ENCODE measurements at regions not wholly inside any gene's neighbourhood (a gene's known extent, or its start where the extent isn't known, plus 50 kb on each side); places are given as distances from the start of the nearest gene placed in this dataset.

GRCh38 chr7:49700841-49701240 is 72.6 kb upstream of the VWC2 start:
- Histone ChIP-seq H3K9me2 (ENCODE audit: insufficient read depth) (no peaks in the 10 kb centered on the region), H3K4me1 (ENCODE audit: control insufficient read depth in 1 of 2, insufficient read depth in 2 of 2, low read length in 2 of 2) (no peaks in the 10 kb centered on the region), H3K9ac (ENCODE audit: low read length) (no peak overlapping the region), H3K27ac (ENCODE audit: low read depth, low read length) (no peak overlapping the region), H4K20me1 (ENCODE audit: insufficient read depth) (no peaks in the 10 kb centered on the region), H2AFZ (ENCODE audit: low read depth, low read length, poor library complexity, severe bottlenecking) (no peak overlapping the region), H3K9me3 (ENCODE audit: control insufficient read depth in 1 of 2, insufficient read depth in 1 of 2, low read depth in 1 of 2, low read length in 2 of 2) (peaks cover 3 to 13% of the 10 kb centered on the region in 2 experiments; a peak in 2 of 4 replicates), H3K79me2 (ENCODE audit: insufficient read depth, low read length) (no peaks in the 10 kb centered on the region), H3K36me3 (ENCODE audit: control insufficient read depth in 1 of 2, insufficient read depth in 2 of 2, low read length in 2 of 2) (no peaks in the 10 kb centered on the region), H3K4me3 (replicated peaks in 1 of 2; ENCODE audit: low read depth in 1 of 2, low read length in 2 of 2) (no peak overlapping the region), H3K4me2 (ENCODE audit: low read length) (no peak overlapping the region), H3K27me3 (ENCODE audit: insufficient read depth, low read length) (no peaks in the 10 kb centered on the region)
- TF ChIP-seq EGR1 (IDR thresholded peaks at IDR 0.05; ENCODE audit: low read depth), result no peak
- no peak for TF ChIP-seq JUND (IDR thresholded peaks at IDR 0.05)
- no peak for TF ChIP-seq TCF7L2 (IDR thresholded peaks at IDR 0.05; ENCODE audit: borderline replicate concordance, extremely low read depth, insufficient read depth, insufficient read length)
- TF ChIP-seq CBX3 (IDR thresholded peaks at IDR 0.05; ENCODE audit: low read depth), result no peak
- no peak for TF ChIP-seq REST (IDR thresholded peaks at IDR 0.05; ENCODE audit: low read depth)
- TF ChIP-seq ZNF274 (IDR thresholded peaks at IDR 0.05; ENCODE audit: low read depth, low read length), result no peak
- TF ChIP-seq SIN3A (IDR thresholded peaks at IDR 0.05; ENCODE audit: low read depth), result no peak
- ChIA-PET CTCF (no interaction called here), RAD21 (ENCODE audit: low non-redundant PET in 1 of 2, low total read pairs in 2 of 2, uncharacterized antibody in 2 of 2, unreplicated experiment in 2 of 2) (no interaction called here), POLR2A (no interaction called here)
- intact Hi-C loops (cut with micrococcal nuclease), result no loop called here
- DNase-seq (ENCODE audit: low read depth, low spot score), result no peak
- BruUV-seq (replicated peaks), result no TSS peak
- no peak for ATAC-seq

GRCh38 chr7:49702099-49702498 is 71.3 kb upstream of the VWC2 start:
- Histone ChIP-seq H3K4me3 (replicated peaks in 1 of 2; ENCODE audit: low read depth in 1 of 2, low read length in 2 of 2) (no peak overlapping the region), H3K9me3 (ENCODE audit: control insufficient read depth in 1 of 2, insufficient read depth in 1 of 2, low read depth in 1 of 2, low read length in 2 of 2) (peaks cover 3 to 20% of the 10 kb centered on the region in 2 experiments; a peak in 2 of 4 replicates), H3K9me2 (ENCODE audit: insufficient read depth) (no peaks in the 10 kb centered on the region), H3K27me3 (ENCODE audit: insufficient read depth, low read length) (no peaks in the 10 kb centered on the region), H4K20me1 (ENCODE audit: insufficient read depth) (no peaks in the 10 kb centered on the region), H3K4me2 (ENCODE audit: low read length) (no peak overlapping the region), H2AFZ (ENCODE audit: low read depth, low read length, poor library complexity, severe bottlenecking) (no peak overlapping the region), H3K9ac (ENCODE audit: low read length) (no peak overlapping the region), H3K36me3 (ENCODE audit: control insufficient read depth in 1 of 2, insufficient read depth in 2 of 2, low read length in 2 of 2) (no peaks in the 10 kb centered on the region), H3K79me2 (ENCODE audit: insufficient read depth, low read length) (no peaks in the 10 kb centered on the region), H3K27ac (ENCODE audit: low read depth, low read length) (no peak overlapping the region), H3K4me1 (ENCODE audit: control insufficient read depth in 1 of 2, insufficient read depth in 2 of 2, low read length in 2 of 2) (no peaks in the 10 kb centered on the region)
- intact Hi-C loops (cut with micrococcal nuclease), result no loop called here
- ChIA-PET CTCF (no interaction called here), RAD21 (ENCODE audit: low non-redundant PET in 1 of 2, low total read pairs in 2 of 2, uncharacterized antibody in 2 of 2, unreplicated experiment in 2 of 2) (no interaction called here), POLR2A (no interaction called here)
- ATAC-seq (no peak), DNase-seq (ENCODE audit: low read depth, low spot score) (no peak)
- BruUV-seq (replicated peaks), result no TSS peak
- no peak for TF ChIP-seq REST (IDR thresholded peaks at IDR 0.05; ENCODE audit: low read depth)
- TF ChIP-seq CBX3 (IDR thresholded peaks at IDR 0.05; ENCODE audit: low read depth), result no peak
- TF ChIP-seq EZH2phosphoT487 (IDR thresholded peaks at IDR 0.05; ENCODE audit: borderline replicate concordance), result no peak
- TF ChIP-seq POLR2AphosphoS5 (IDR thresholded peaks at IDR 0.05; ENCODE audit: low read depth, low read length), result no peak
- no peak for TF ChIP-seq JUND (IDR thresholded peaks at IDR 0.05)
- no peak for TF ChIP-seq SRF (IDR thresholded peaks at IDR 0.05; ENCODE audit: low read depth)
- no peak for TF ChIP-seq SIN3A (IDR thresholded peaks at IDR 0.05; ENCODE audit: low read depth)
- TF ChIP-seq ATF3 (IDR thresholded peaks at IDR 0.05), result no peak
